Activated CD4-positive, alpha-beta T cell treated with anti-CD3 and anti-CD28 coated beads, Interleukin-2, amount 10 ng/mL, durations not matched to agents 7 days and 5 days (primary cell): ENCODE measurements at regions not wholly inside any gene's neighbourhood (a gene's known extent, or its start where the extent isn't known, plus 50 kb on each side); places are given as distances from the start of the nearest gene placed in this dataset.
"Not testable (repeated sequence)": the region's sequence is repeated elsewhere in the genome, so short reads cannot be mapped to it uniquely, and the experiment has no call there.

ENCODE experiments used
- CTCF ChIA-PET: fragments of 350-600 bp; sonication (Branson Sonifier 250); formaldehyde crosslinking; loops from one replicate; lab custom pipeline; 2021; ENCODE audit warnings: antibody characterized with exemption; lab: Charles Lee
- POLR2A ChIA-PET: fragments of 350-600 bp; sonication (Branson Sonifier 250); formaldehyde crosslinking; loops from one replicate; lab custom pipeline; 2021; ENCODE audit warnings: antibody characterized with exemption; lab: Charles Lee
- DNase-seq: peaks from one replicate; pipeline ENCODE4 v3.0.0-alpha.2; 2020
- H3K27ac Mint-ChIP-seq: one replicate; pipeline ENCODE4 v1.8.0; 2021; ENCODE audit warnings: mild to moderate bottlenecking, moderate library complexity, mixed read lengths
- H3K27me3 Mint-ChIP-seq: one replicate; pipeline ENCODE4 v1.8.0; 2021; ENCODE audit warnings: mixed read lengths
- H3K36me3 Mint-ChIP-seq: one replicate; pipeline ENCODE4 v1.8.0; 2021; ENCODE audit warnings: low read depth, mixed read lengths
- H3K4me1 Mint-ChIP-seq: one replicate; pipeline ENCODE4 v1.8.0; 2021; ENCODE audit warnings: mixed read lengths
- H3K4me3 Mint-ChIP-seq: one replicate; pipeline ENCODE4 v1.8.0; 2021; ENCODE audit warnings: mild to moderate bottlenecking, moderate library complexity, mixed read lengths
- H3K9me3 Mint-ChIP-seq: one replicate; pipeline ENCODE4 v1.8.0; 2021; ENCODE audit warnings: mixed read lengths

DNA sequence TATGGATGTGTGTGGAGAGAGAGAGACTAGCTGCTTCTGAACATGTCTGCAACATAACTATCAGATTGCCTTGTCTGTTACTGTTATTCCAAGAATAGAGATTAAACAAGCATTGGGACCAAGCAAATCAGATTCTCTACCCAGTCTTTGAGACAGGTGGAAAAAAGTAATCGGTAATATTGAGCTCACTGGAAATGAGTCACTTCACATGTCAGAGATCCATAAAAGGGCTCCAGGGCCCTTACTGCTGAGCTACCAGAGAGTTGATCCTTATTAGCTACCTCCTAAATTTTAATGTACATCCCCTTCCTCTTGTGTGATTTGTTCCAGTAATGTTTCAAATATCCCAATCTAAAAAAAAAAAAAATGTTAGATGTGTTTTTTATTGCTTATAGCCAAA lies 2118.0 kb downstream of the PCDH9 start:
- no peaks in the 10 kb centered on the region for H3K4me1 Mint-ChIP-seq
- H3K36me3 Mint-ChIP-seq, result no peaks in the 10 kb centered on the region
- POLR2A ChIA-PET, result no interaction called here
- no peak for DNase-seq
- no peaks in the 10 kb centered on the region for H3K27me3 Mint-ChIP-seq
- no peak overlapping the region for H3K4me3 Mint-ChIP-seq
- CTCF ChIA-PET, result interaction anchor here (0.7 kb wide), 1 partner anchor 111 kb away, joined by 4 read pairs; no protein-coding TSS in a partner anchor
- no peak overlapping the region for H3K27ac Mint-ChIP-seq
- peaks cover 13% of the 10 kb centered on the region for H3K9me3 Mint-ChIP-seq

- Mint-ChIP-seq H3K9me3 (peaks cover 20% of the 10 kb centered on the region), H3K36me3 (no peaks in the 10 kb centered on the region)
- no peak for DNase-seq
Observed at GRCh38 chr13:65111223-65111622, 2118.9 kb downstream of the PCDH9 start.

DNA sequence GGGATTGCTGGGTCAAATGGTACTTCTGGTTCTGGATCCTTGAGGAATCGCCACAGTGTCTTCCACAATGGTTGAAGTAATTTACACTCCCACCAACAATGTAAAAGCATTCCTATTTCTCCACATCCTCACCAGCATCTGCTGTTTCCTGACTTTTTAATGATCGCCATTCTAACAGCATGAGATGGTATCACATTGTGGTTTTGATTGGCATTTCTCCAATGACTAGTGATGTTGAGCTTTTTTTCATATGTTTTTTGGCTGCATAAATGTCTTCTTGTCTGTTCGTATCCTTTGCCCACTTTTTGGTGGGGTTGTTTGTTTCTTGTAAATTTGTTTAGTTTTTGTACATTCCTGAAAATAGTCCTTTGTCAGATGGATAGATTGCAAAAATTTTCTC lies 2125.7 kb downstream of the PCDH9 start:
- peaks cover 33% of the 10 kb centered on the region for H3K9me3 Mint-ChIP-seq
- H3K36me3 Mint-ChIP-seq, CTCF ChIA-PET, H3K4me1 Mint-ChIP-seq, H3K4me3 Mint-ChIP-seq, H3K27me3 Mint-ChIP-seq, DNase-seq, POLR2A ChIA-PET, H3K27ac Mint-ChIP-seq: not testable (repeated sequence)

More at GRCh38 chr13:65111223-65111622, 2118.9 kb downstream of the PCDH9 start:
- ChIA-PET POLR2A (no interaction called here), CTCF (no interaction called here)
- H3K4me3 Mint-ChIP-seq, result no peak overlapping the region
- no peaks in the 10 kb centered on the region for H3K27me3 Mint-ChIP-seq
- H3K4me1 Mint-ChIP-seq, result no peaks in the 10 kb centered on the region
- H3K27ac Mint-ChIP-seq, result no peak overlapping the region

GRCh38 chr13:65103351-65103750 lies 2126.8 kb downstream of the PCDH9 start:
- no peak for DNase-seq
- Mint-ChIP-seq H3K4me3 (no peak overlapping the region), H3K36me3 (no peaks in the 10 kb centered on the region), H3K4me1 (no peaks in the 10 kb centered on the region), H3K27me3 (no peaks in the 10 kb centered on the region), H3K27ac (no peak overlapping the region), H3K9me3 (peaks cover 28% of the 10 kb centered on the region)
- ChIA-PET CTCF (no interaction called here), POLR2A (no interaction called here)

- POLR2A ChIA-PET, result no interaction called here
- no peaks in the 10 kb centered on the region for H3K27me3 Mint-ChIP-seq
Observed at GRCh38 chr13:65095161-65096082, 2134.7 kb downstream of the PCDH9 start.

DNA sequence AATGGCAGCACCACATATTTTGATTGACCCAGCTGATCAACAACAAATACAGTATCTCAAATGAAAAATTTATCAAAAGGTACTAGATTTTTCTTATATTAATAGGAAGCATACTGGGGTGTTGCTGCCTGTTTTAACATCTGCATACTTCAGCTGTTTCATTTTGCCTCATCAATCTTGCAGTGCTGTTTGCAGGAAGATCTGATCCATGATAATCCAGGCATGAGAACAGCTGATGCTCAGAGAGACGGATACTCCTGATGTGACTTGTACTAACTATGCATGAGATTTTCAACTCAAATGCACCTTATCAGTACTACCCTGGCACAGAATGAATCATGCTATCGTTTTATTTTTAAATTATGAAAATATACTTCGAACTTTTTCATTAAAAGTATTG lies 2136.8 kb downstream of the PCDH9 start:
- DNase-seq, result no peak
- POLR2A ChIA-PET, result no interaction called here
- Mint-ChIP-seq H3K27me3 (no peaks in the 10 kb centered on the region), H3K36me3 (no peaks in the 10 kb centered on the region), H3K4me3 (no peak overlapping the region), H3K27ac (no peak overlapping the region), H3K4me1 (no peaks in the 10 kb centered on the region), H3K9me3 (peaks cover 4% of the 10 kb centered on the region)
- CTCF ChIA-PET, result interaction anchor here (0.7 kb wide), 1 partner anchor 37 kb away, joined by 3 read pairs; no protein-coding TSS in a partner anchor

More at GRCh38 chr13:65095161-65096082, 2134.7 kb downstream of the PCDH9 start:
- peaks cover 4% of the 10 kb centered on the region for H3K9me3 Mint-ChIP-seq
- no peak for DNase-seq
- CTCF ChIA-PET, result no interaction called here
- H3K27ac Mint-ChIP-seq, result no peak overlapping the region
- no peaks in the 10 kb centered on the region for H3K36me3 Mint-ChIP-seq
- no peak overlapping the region for H3K4me3 Mint-ChIP-seq
- H3K4me1 Mint-ChIP-seq, result no peaks in the 10 kb centered on the region

DNA sequence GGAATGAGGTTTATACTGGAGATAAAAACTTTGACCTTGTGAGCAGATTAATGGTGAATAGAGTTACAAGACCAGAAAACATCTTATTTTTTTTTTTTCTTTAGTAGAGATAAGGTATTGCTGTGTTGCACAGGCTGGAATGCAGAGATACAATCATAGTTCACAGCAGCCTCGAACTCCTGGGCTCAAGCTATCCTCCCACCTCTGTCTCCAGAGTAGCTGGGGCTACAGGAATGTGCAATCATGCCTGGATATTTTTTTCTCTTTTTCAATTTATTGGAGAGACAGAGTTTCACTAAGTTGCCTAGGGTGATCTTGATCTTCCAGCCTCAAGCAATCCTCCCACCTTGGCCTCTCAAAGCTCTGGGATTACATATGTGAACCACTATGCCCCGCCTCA lies 2139.1 kb downstream of the PCDH9 start:
- ChIA-PET POLR2A (no interaction called here), CTCF (no interaction called here)
- no peaks in the 10 kb centered on the region for H3K4me1 Mint-ChIP-seq
- H3K27me3 Mint-ChIP-seq, result no peaks in the 10 kb centered on the region
- peaks cover 4% of the 10 kb centered on the region for H3K9me3 Mint-ChIP-seq
- no peaks in the 10 kb centered on the region for H3K36me3 Mint-ChIP-seq
- no peak overlapping the region for H3K27ac Mint-ChIP-seq
- H3K4me3 Mint-ChIP-seq, result no peak overlapping the region
- DNase-seq, result no peak

GRCh38 chr13:65090186-65090585 lies 2139.9 kb downstream of the PCDH9 start:
- Mint-ChIP-seq H3K27ac (no peak overlapping the region), H3K36me3 (no peaks in the 10 kb centered on the region), H3K9me3 (peaks cover 4% of the 10 kb centered on the region), H3K4me1 (no peaks in the 10 kb centered on the region), H3K4me3 (no peak overlapping the region), H3K27me3 (no peaks in the 10 kb centered on the region)
- ChIA-PET CTCF (no interaction called here), POLR2A (no interaction called here)
- no peak for DNase-seq

GRCh38 chr13:65088906-65089305 lies 2141.2 kb downstream of the PCDH9 start:
- no peak for DNase-seq
- Mint-ChIP-seq H3K36me3 (no peaks in the 10 kb centered on the region), H3K27me3 (no peaks in the 10 kb centered on the region), H3K9me3 (peaks cover 4% of the 10 kb centered on the region), H3K4me3 (no peak overlapping the region), H3K27ac (no peak overlapping the region), H3K4me1 (no peaks in the 10 kb centered on the region)
- ChIA-PET CTCF (no interaction called here), POLR2A (no interaction called here)

DNA sequence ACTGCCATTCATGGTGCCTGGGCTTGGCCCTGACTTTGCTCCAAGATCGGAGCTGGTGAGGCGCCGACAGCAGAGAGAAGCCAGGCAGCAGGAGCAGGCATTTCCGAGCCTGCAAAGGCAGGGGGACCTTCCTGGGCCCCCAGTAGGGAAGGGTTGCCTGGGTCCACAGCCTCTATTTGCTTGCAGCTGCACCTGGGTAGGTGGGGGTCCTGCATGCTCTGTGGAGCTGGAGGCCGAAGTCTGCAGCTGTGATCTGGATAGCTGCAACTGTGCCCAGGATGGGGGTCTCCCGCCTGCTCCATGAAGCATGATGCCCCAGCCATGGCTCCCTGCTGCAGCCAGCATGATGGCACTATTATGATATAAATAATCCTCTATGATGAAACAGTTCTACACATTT lies 2144.2 kb downstream of the PCDH9 start:
- no peaks in the 10 kb centered on the region for H3K36me3 Mint-ChIP-seq
- ChIA-PET CTCF (no interaction called here), POLR2A (no interaction called here)
- no peaks in the 10 kb centered on the region for H3K27me3 Mint-ChIP-seq
- no peak overlapping the region for H3K4me3 Mint-ChIP-seq
- no peaks in the 10 kb centered on the region for H3K9me3 Mint-ChIP-seq
- DNase-seq, result no peak
- no peak overlapping the region for H3K27ac Mint-ChIP-seq
- no peaks in the 10 kb centered on the region for H3K4me1 Mint-ChIP-seq

- POLR2A ChIA-PET, result no interaction called here
- H3K9me3 Mint-ChIP-seq, result peaks cover 5% of the 10 kb centered on the region
- no peak for DNase-seq
- H3K4me1 Mint-ChIP-seq, result no peaks in the 10 kb centered on the region
- H3K27ac Mint-ChIP-seq, result no peak overlapping the region
- H3K4me3 Mint-ChIP-seq, result no peak overlapping the region
- CTCF ChIA-PET, result no interaction called here
- no peaks in the 10 kb centered on the region for H3K36me3 Mint-ChIP-seq
- H3K27me3 Mint-ChIP-seq, result no peaks in the 10 kb centered on the region
Observed at GRCh38 chr13:65074248-65074647, 2155.9 kb downstream of the PCDH9 start.

DNA sequence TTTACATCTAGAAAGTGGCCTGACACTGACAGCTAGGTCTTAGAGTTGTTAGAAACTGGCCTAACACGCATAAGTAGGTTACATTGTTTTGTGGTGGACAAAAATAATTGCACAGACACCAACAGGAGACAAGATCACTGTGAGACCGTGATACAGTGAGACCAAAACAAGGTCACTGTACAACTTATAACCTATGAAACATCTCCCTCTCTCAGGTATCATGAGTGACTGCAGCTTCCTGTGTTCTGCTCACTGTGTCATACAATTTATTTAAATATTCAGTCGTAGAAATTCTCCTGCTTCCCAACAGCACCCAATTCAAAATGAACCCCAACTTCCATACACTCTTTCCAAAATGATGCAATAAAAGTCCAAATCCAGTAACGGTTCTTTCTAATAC lies 2165.2 kb downstream of the PCDH9 start:
- Mint-ChIP-seq H3K36me3 (no peaks in the 10 kb centered on the region), H3K4me3 (no peak overlapping the region), H3K9me3 (peaks cover 8% of the 10 kb centered on the region), H3K4me1 (no peaks in the 10 kb centered on the region), H3K27ac (no peak overlapping the region), H3K27me3 (no peaks in the 10 kb centered on the region)
- no peak for DNase-seq
- ChIA-PET CTCF (no interaction called here), POLR2A (no interaction called here)

DNA sequence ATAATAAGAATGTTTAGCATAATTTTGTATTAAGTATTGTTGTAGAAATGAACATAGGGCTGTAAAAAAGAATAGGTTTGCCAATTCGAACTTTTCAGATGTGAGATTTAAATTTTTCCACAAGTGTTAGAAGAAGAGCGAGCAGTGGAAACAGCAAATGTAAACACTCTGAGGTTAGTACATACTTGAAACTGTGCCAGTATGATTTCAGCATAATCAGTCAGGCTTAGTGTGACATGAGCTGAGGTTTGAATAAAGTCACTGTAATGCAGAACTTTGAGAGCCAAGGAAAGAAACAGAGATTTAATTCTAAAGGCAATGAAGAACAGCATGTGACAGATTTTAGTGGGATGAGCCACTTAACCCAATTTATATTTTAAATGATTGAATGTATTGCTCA lies 2166.4 kb downstream of the PCDH9 start:
- H3K4me3 Mint-ChIP-seq, result no peak overlapping the region
- CTCF ChIA-PET, result no interaction called here
- no peak overlapping the region for H3K27ac Mint-ChIP-seq
- H3K36me3 Mint-ChIP-seq, result no peaks in the 10 kb centered on the region
- H3K4me1 Mint-ChIP-seq, result no peaks in the 10 kb centered on the region
- no peak for DNase-seq
- H3K9me3 Mint-ChIP-seq, result peaks cover 8% of the 10 kb centered on the region
- POLR2A ChIA-PET, result no interaction called here
- H3K27me3 Mint-ChIP-seq, result no peaks in the 10 kb centered on the region

GRCh38 chr13:65057986-65058385 lies 2172.2 kb downstream of the PCDH9 start:
- no peaks in the 10 kb centered on the region for H3K27me3 Mint-ChIP-seq
- ChIA-PET POLR2A (no interaction called here), CTCF (no interaction called here)
- H3K4me1 Mint-ChIP-seq, result no peaks in the 10 kb centered on the region
- H3K36me3 Mint-ChIP-seq, result no peaks in the 10 kb centered on the region
- no peak for DNase-seq
- no peak overlapping the region for H3K4me3 Mint-ChIP-seq
- H3K27ac Mint-ChIP-seq, result no peak overlapping the region
- no peaks in the 10 kb centered on the region for H3K9me3 Mint-ChIP-seq
